Panc1 (cell line): ENCODE measurements at regions not wholly inside any gene's neighbourhood (a gene's known extent, or its start where the extent isn't known, plus 50 kb on each side); places are given as distances from the start of the nearest gene placed in this dataset.
"Not testable (repeated sequence)": the region's sequence is repeated elsewhere in the genome, so short reads cannot be mapped to it uniquely, and the experiment has no call there.

ENCODE experiments used
- ATAC-seq: fragments of 200-7000 bp; cut with Tn5 transposase; 2 replicates; pipeline ENCODE4 v1.9.1; 2020; ENCODE audit warnings: mild to moderate bottlenecking, moderate library complexity
- BruUV-seq: library from RNA; stranded (reverse); fragments of 400-500 nt; replicated peaks from 2 replicates; lab custom pipeline; 2021; lab: Mats Ljungman, UMichigan
- CTCF ChIA-PET: fragments of 300-600 bp; sonication (Branson Sonifier 250); formaldehyde crosslinking; loops from one replicate; lab custom pipeline; 2022; ENCODE audit warnings: antibody characterized with exemption; lab: Charles Lee
- POLR2A ChIA-PET: fragments of 300-600 bp; sonication (Branson Sonifier 250); formaldehyde crosslinking; loops from one replicate; lab custom pipeline; 2022; ENCODE audit warnings: antibody characterized with exemption; lab: Charles Lee
- DNase-seq: peaks from one replicate; pipeline ENCODE4 v3.0.0-alpha.2; 2010; ENCODE audit warnings: low read depth, low spot score
- H3K27ac ChIP-seq: 2 replicates; pipeline ENCODE4 v1.5.1; 2011; ENCODE audit warnings: mild to moderate bottlenecking, low read length, inconsistent platforms
- H3K27me3 ChIP-seq: fragments of 200-500 bp; sonication (Bioruptor generic); 2 replicates; pipeline ENCODE4 v1.6.0; 2014; ENCODE audit warnings: low read length, inconsistent platforms; ENCODE audit not compliant: control insufficient read depth, insufficient read depth
- H3K36me3 ChIP-seq: fragments of 200-500 bp; sonication (Bioruptor generic); 2 replicates; pipeline ENCODE4 v1.5.1; 2014; ENCODE audit warnings: inconsistent platforms, mild to moderate bottlenecking, low read length, moderate library complexity; ENCODE audit not compliant: control insufficient read depth, insufficient read depth
- H3K4me1 ChIP-seq: 2 replicates; pipeline ENCODE4 v1.5.1; 2011; ENCODE audit warnings: inconsistent platforms, mild to moderate bottlenecking, low read length, moderate library complexity; ENCODE audit not compliant: control insufficient read depth, insufficient read depth
- H3K4me3 ChIP-seq, 2 experiments: 2 replicates each; pipeline ENCODE4 v1.5.1; 2011 to 2012; ENCODE audit warnings: low read depth in 2 of 2, low read length in 2 of 2, mild to moderate bottlenecking in 2 of 2, inconsistent platforms in 1 of 2, moderate library complexity in 1 of 2
- H3K9me3 ChIP-seq: fragments of 200-500 bp; sonication (Bioruptor generic); 2 replicates; pipeline ENCODE4 v1.5.1; 2014; ENCODE audit warnings: low read depth, mild to moderate bottlenecking, inconsistent platforms, low read length, moderate library complexity; ENCODE audit not compliant: control insufficient read depth, insufficient read depth
- CTCF ChIP-seq: fragments of 450-650 bp; IDR thresholded peaks from 2 replicates; pipeline ENCODE4 v1.5.1; 2017; ENCODE audit warnings: mild to moderate bottlenecking
- POLR2AphosphoS5 ChIP-seq: IDR thresholded peaks from 2 replicates; pipeline ENCODE4 v1.6.1; 2012; ENCODE audit warnings: mild to moderate bottlenecking, low read depth, low read length, moderate library complexity
- REST ChIP-seq, 2 experiments: IDR thresholded peaks; 2 replicates each; pipeline ENCODE4 v1.6.1; 2011 to 2012; ENCODE audit warnings: low read depth in 2 of 2, control low read depth in 1 of 2, low read length in 1 of 2, mild to moderate bottlenecking in 1 of 2, moderate library complexity in 1 of 2; ENCODE audit not compliant: insufficient read depth in 1 of 2
- SIN3A ChIP-seq: IDR thresholded peaks from 2 replicates; pipeline ENCODE4 v1.6.1; 2012; ENCODE audit warnings: low read depth, mild to moderate bottlenecking, low read length, moderate library complexity, borderline replicate concordance; ENCODE audit not compliant: insufficient read depth
- TCF7L2 ChIP-seq: IDR thresholded peaks from 2 replicates; pipeline ENCODE4 v1.6.1; 2011; ENCODE audit warnings: mild to moderate bottlenecking, low read depth, low read length, inconsistent platforms
- in situ Hi-C: cut with HindIII; loops from 2 replicates; pipeline ENCODE4 v1.10.0; 2016; ENCODE audit warnings: low sequenced_read_pairs, low pct_unique_long_range_greater_than_20kb
- intact Hi-C: fragments of 100-400 bp; cut with micrococcal nuclease; formaldehyde crosslinking; loops from one replicate; pipeline ENCODE4 v1.10.0; 2022; ENCODE audit not compliant: unreplicated experiment

- no peak for DNase-seq
- in situ Hi-C loops (no loop called here), intact Hi-C loops (no loop called here)
- BruUV-seq: no TSS peak
- H3K27me3 ChIP-seq: no peaks in the 10 kb centered on the region; the same call in 1 of the 2 replicates
- H3K27ac ChIP-seq: no peak overlapping the region
- no peaks in the 10 kb centered on the region for H3K36me3 ChIP-seq
- ChIA-PET POLR2A (no interaction called here), CTCF (no interaction called here)
- H3K4me1 ChIP-seq: no peaks in the 10 kb centered on the region
- no peaks in the 10 kb centered on the region for H3K9me3 ChIP-seq
- H3K4me3 ChIP-seq: no peak overlapping the region
- no peak for ATAC-seq
- TF ChIP-seq CTCF: no peak
- TF ChIP-seq SIN3A: no peak
- TF ChIP-seq REST (IDR thresholded peaks at IDR 0.05; ENCODE audit: insufficient read depth in 1 of 2, low read depth in 2 of 2, low read length in 1 of 2): no peak
- no peak for TF ChIP-seq POLR2AphosphoS5
- no peak for TF ChIP-seq TCF7L2
Measured at GRCh38 chr4:9685692-9686091, 95.7 kb upstream of the DRD5 start.

- H3K4me3 ChIP-seq: peak overlapping the region; percentile 41 to 57
- DNase-seq, H3K27ac ChIP-seq, ATAC-seq, H3K27me3 ChIP-seq, CTCF ChIA-PET, intact Hi-C loops, H3K9me3 ChIP-seq, POLR2A ChIA-PET, H3K36me3 ChIP-seq, in situ Hi-C loops, H3K4me1 ChIP-seq, BruUV-seq: not testable (repeated sequence)
Measured at GRCh38 chr4:9690636-9691237, 90.7 kb upstream of the DRD5 start.

GRCh38 chr4:9691238-9692065, 90.0 kb upstream of the DRD5 start:
- H3K36me3 ChIP-seq: no peaks in the 10 kb centered on the region
- H3K9me3 ChIP-seq: no peaks in the 10 kb centered on the region
- no peak overlapping the region for H3K27ac ChIP-seq
- H3K4me1 ChIP-seq: no peaks in the 10 kb centered on the region
- intact Hi-C loops: no loop called here
- H3K27me3 ChIP-seq: no peaks in the 10 kb centered on the region
- ATAC-seq: peak; percentile 100
- no peak for TF ChIP-seq REST (IDR thresholded peaks at IDR 0.05; ENCODE audit: insufficient read depth in 1 of 2, low read depth in 2 of 2, low read length in 1 of 2)
- no peak for TF ChIP-seq TCF7L2
- no peak for TF ChIP-seq POLR2AphosphoS5
- TF ChIP-seq SIN3A: no peak
- TF ChIP-seq CTCF: no peak
- BruUV-seq: no TSS peak
- peak overlapping the region; percentile 41 to 57 for H3K4me3 ChIP-seq
- in situ Hi-C loops: no loop called here
- ChIA-PET POLR2A (no interaction called here), CTCF (no interaction called here)
- DNase-seq: peak; percentile 43
